A673 (cell line): ENCODE measurements at regions not wholly inside any gene's neighbourhood (a gene's known extent, or its start where the extent isn't known, plus 50 kb on each side); places are given as distances from the start of the nearest gene placed in this dataset.

ENCODE experiments used
- EZH2 ChIP-seq: fragments of 200-600 bp; sonication (generic); IDR thresholded peaks from 2 replicates; pipeline ENCODE4 v1.6.1; 2017; ENCODE audit warnings: borderline replicate concordance, low read depth, mild to moderate bottlenecking, mixed read lengths, antibody characterized with exemption, low read length; ENCODE audit not compliant: poor library complexity, severe bottlenecking
- TF ChIP-seq, protein P1 (sequence below): fragments of 300-800, 200-600 bp; sonication (generic); conservative IDR thresholded peaks from 2 replicates; pipeline ENCODE4 v1.5.1; 2017; ENCODE audit warnings: low read depth, mild to moderate bottlenecking, antibody characterized with exemption, low read length, moderate library complexity, mixed read lengths

DNA sequence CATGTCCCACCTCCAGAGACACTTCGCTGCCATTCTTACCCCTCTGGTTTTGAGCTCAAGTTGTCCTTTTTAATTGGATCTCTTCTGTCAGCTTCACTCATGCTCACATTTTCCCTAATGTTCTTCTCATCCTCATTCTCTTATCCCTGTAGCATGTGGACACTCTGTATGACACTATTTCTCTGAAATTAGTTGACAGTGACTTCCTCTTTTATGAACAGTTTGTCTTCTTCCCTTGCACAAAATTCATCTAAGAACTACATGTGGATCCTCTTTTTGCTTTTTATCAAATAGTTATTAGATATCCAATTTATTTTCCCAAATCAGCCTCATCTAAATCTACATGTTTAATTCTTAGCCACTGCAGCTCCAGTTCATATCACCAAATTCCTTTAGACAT is 676.2 kb downstream of the MAT2B start:
- TF ChIP-seq, protein P1, sequence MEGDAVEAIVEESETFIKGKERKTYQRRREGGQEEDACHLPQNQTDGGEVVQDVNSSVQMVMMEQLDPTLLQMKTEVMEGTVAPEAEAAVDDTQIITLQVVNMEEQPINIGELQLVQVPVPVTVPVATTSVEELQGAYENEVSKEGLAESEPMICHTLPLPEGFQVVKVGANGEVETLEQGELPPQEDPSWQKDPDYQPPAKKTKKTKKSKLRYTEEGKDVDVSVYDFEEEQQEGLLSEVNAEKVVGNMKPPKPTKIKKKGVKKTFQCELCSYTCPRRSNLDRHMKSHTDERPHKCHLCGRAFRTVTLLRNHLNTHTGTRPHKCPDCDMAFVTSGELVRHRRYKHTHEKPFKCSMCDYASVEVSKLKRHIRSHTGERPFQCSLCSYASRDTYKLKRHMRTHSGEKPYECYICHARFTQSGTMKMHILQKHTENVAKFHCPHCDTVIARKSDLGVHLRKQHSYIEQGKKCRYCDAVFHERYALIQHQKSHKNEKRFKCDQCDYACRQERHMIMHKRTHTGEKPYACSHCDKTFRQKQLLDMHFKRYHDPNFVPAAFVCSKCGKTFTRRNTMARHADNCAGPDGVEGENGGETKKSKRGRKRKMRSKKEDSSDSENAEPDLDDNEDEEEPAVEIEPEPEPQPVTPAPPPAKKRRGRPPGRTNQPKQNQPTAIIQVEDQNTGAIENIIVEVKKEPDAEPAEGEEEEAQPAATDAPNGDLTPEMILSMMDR, result no peak
- TF ChIP-seq EZH2, result no peak
